Natural killer cell (primary cell): ENCODE measurements at regions not wholly inside any gene's neighbourhood (a gene's known extent, or its start where the extent isn't known, plus 50 kb on each side); places are given as distances from the start of the nearest gene placed in this dataset.

ENCODE experiments used
- ATAC-seq, 3 donors: fragments of 150-1000 bp in 2 of 3; fragments of 200-7000 bp in 1 of 3; cut with Tn5 transposase; 1 replicate in 1 of 3; 2 replicates in 2 of 3; pipeline ENCODE4 v1.10.0; 2021; ENCODE audit warnings: mild to moderate bottlenecking in 2 of 3, moderate library complexity in 2 of 3
- DNase-seq, 2 donors: peaks; one replicate each; pipeline versions ENCODE4 v3.0.0 to v3.0.0-alpha.2; 2013 to 2021; ENCODE audit warnings: mixed read lengths in 1 of 2
- H3K27ac ChIP-seq: one replicate; pipeline ENCODE4 v1.5.1; 2013; ENCODE audit warnings: mild to moderate bottlenecking, low read length
- H3K27me3 ChIP-seq: one replicate; pipeline ENCODE4 v1.6.1; 2013; ENCODE audit warnings: low read length; ENCODE audit not compliant: control insufficient read depth, insufficient read depth
- H3K36me3 ChIP-seq: one replicate; pipeline ENCODE4 v1.6.1; 2013; ENCODE audit warnings: low read length; ENCODE audit not compliant: control insufficient read depth, insufficient read depth
- H3K4me1 ChIP-seq: one replicate; pipeline ENCODE4 v1.6.1; 2013; ENCODE audit warnings: low read length; ENCODE audit not compliant: control insufficient read depth, insufficient read depth
- H3K4me3 ChIP-seq: one replicate; pipeline ENCODE4 v1.5.1; 2013; ENCODE audit warnings: low read length
- H3K9me3 ChIP-seq: one replicate; pipeline ENCODE4 v1.6.1; 2013; ENCODE audit warnings: low read length; ENCODE audit not compliant: control insufficient read depth, insufficient read depth
- H3K27ac Mint-ChIP-seq, 2 donors: one replicate each; pipeline ENCODE4 v1.8.0; 2022; ENCODE audit warnings: mild to moderate bottlenecking in 2 of 2, mixed read lengths in 2 of 2, moderate library complexity in 1 of 2
- H3K27me3 Mint-ChIP-seq, 2 donors: one replicate each; pipeline ENCODE4 v1.8.0; 2022; ENCODE audit warnings: low read depth in 2 of 2, mixed read lengths in 2 of 2
- H3K36me3 Mint-ChIP-seq: one replicate; pipeline ENCODE4 v1.8.0; 2022; ENCODE audit warnings: mixed read lengths
- H3K4me1 Mint-ChIP-seq, 2 donors: one replicate each; pipeline ENCODE4 v1.8.0; 2022; ENCODE audit warnings: mixed read lengths in 2 of 2
- H3K4me3 Mint-ChIP-seq: one replicate; pipeline ENCODE4 v1.8.0; 2022; ENCODE audit warnings: mild to moderate bottlenecking, moderate library complexity, mixed read lengths
- H3K9me3 Mint-ChIP-seq, 2 donors: one replicate each; pipeline ENCODE4 v1.8.0; 2022; ENCODE audit warnings: mixed read lengths in 2 of 2
- CTCF ChIP-seq: fragments of 200-600 bp; IDR thresholded peaks from one replicate; pipeline ENCODE4 v1.8.0; 2022; ENCODE audit warnings: antibody characterized with exemption
- WGBS: methylation state at CpG from one replicate; pipeline ENCODE4 v1.1.7; 2013; ENCODE audit warnings: missing lambda C conversion rate; ENCODE audit not compliant: insufficient coverage; 5-methylcytosine and 5-hydroxymethylcytosine counted together
- intact Hi-C: fragments of 100-400 bp; cut with micrococcal nuclease; formaldehyde crosslinking; loops from one replicate; pipeline ENCODE4 v1.14.2; 2022

- no peak for ATAC-seq
Measured at GRCh38 chr7:89826557-89826956, 327.7 kb upstream of the STEAP1 start.

DNA sequence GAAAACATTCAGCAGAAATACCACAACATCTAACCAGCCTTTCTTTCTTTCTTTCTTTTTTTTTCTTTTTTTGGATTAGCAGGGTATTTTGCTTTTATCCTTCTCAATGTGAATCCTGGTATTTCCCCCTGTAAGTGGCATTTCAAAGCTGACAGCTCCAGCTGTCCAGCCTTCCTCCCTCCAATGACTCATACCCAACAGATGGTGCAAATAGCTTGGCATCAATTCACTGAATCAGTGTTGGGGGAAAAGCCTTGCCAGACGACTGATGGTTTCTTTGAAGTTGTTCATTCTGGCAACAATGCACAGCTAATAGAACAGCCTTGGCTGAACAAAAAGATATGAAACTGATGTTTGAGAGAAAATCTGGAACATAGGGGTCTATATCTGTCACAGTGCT is 316.8 kb upstream of the STEAP1 start:
- intact Hi-C loops, result no loop called here
- Mint-ChIP-seq H3K4me1 (no peaks in the 10 kb centered on the region), H3K9me3 (peaks cover 0 to 4% of the 10 kb centered on the region in 2 donors), H3K27me3 (no peaks in the 10 kb centered on the region), H3K27ac (no peak overlapping the region), H3K4me3 (no peak overlapping the region), H3K36me3 (no peaks in the 10 kb centered on the region)
- Histone ChIP-seq H3K4me1 (no peaks in the 10 kb centered on the region), H3K36me3 (no peaks in the 10 kb centered on the region), H3K4me3 (no peak overlapping the region), H3K9me3 (peaks cover 4% of the 10 kb centered on the region), H3K27me3 (no peaks in the 10 kb centered on the region), H3K27ac (no peak overlapping the region)
- 33% methylated on average over 1 of the region's 1 CpG for WGBS
- DNase-seq, result no peak
- ATAC-seq, result no peak
- TF ChIP-seq CTCF, result no peak

More at GRCh38 chr7:89826557-89826956, 327.7 kb upstream of the STEAP1 start:
- intact Hi-C loops, result no loop called here
- H3K4me3 Mint-ChIP-seq, result no peak overlapping the region
- Histone ChIP-seq H3K4me1 (no peaks in the 10 kb centered on the region), H3K27ac (no peak overlapping the region), H3K9me3 (no peaks in the 10 kb centered on the region), H3K36me3 (no peaks in the 10 kb centered on the region), H3K4me3 (no peak overlapping the region), H3K27me3 (no peaks in the 10 kb centered on the region)
- no peak for DNase-seq
- peaks cover 3 to 7% of the 10 kb centered on the region in 2 donors for H3K9me3 Mint-ChIP-seq
- no peaks in the 10 kb centered on the region for H3K27me3 Mint-ChIP-seq
- H3K27ac Mint-ChIP-seq, result no peak overlapping the region
- H3K4me1 Mint-ChIP-seq, result no peaks in the 10 kb centered on the region
- no peaks in the 10 kb centered on the region for H3K36me3 Mint-ChIP-seq
- TF ChIP-seq CTCF, result no peak

- Histone ChIP-seq H3K36me3 (no peaks in the 10 kb centered on the region), H3K27ac (no peak overlapping the region), H3K9me3 (peaks cover 1% of the 10 kb centered on the region), H3K4me1 (no peaks in the 10 kb centered on the region), H3K27me3 (no peaks in the 10 kb centered on the region), H3K4me3 (no peak overlapping the region)
- DNase-seq (no peak), ATAC-seq (no peak)
- peak overlapping the region; percentile 21 to 22 for H3K27ac Mint-ChIP-seq
- H3K9me3 Mint-ChIP-seq, result peaks cover 0 to 4% of the 10 kb centered on the region in 2 donors
- no peaks in the 10 kb centered on the region for H3K27me3 Mint-ChIP-seq
- peak overlapping the region; percentile 14 for H3K4me3 Mint-ChIP-seq
- TF ChIP-seq CTCF, result no peak
- no peaks in the 10 kb centered on the region for H3K4me1 Mint-ChIP-seq
- no peaks in the 10 kb centered on the region for H3K36me3 Mint-ChIP-seq
- intact Hi-C loops, result no loop called here
- WGBS, result 43% methylated on average over 3 of the region's 3 CpGs
Measured at GRCh38 chr7:89839329-89839728, 314.9 kb upstream of the STEAP1 start.

- Mint-ChIP-seq H3K4me3 (no peak overlapping the region), H3K4me1 (no peaks in the 10 kb centered on the region), H3K36me3 (no peaks in the 10 kb centered on the region), H3K9me3 (peaks cover 5 to 9% of the 10 kb centered on the region in 2 donors), H3K27ac (no peak overlapping the region), H3K27me3 (no peaks in the 10 kb centered on the region)
- no peaks in the 10 kb centered on the region for H3K27me3 ChIP-seq
- no peak for TF ChIP-seq CTCF
- no peaks in the 10 kb centered on the region for H3K4me1 ChIP-seq
- 90% methylated on average over 2 of the region's 2 CpGs for WGBS
- DNase-seq (no peak), ATAC-seq (no peak)
- H3K27ac ChIP-seq, result no peak overlapping the region
- no peaks in the 10 kb centered on the region for H3K9me3 ChIP-seq
- intact Hi-C loops, result no loop called here
- no peak overlapping the region for H3K4me3 ChIP-seq
- no peaks in the 10 kb centered on the region for H3K36me3 ChIP-seq
Measured at GRCh38 chr7:89845952-89846351, 308.3 kb upstream of the STEAP1 start.
